ENCODE measurements at regions not wholly inside any gene's neighbourhood (a gene's known extent, or its start where the extent isn't known, plus 50 kb on each side); places are given as distances from the start of the nearest gene placed in this dataset.

GRCh38 chr2:17413036-17413435 lies 105.2 kb downstream of the RAD51AP2 start:
- DNase-seq (ENCODE audit: low read depth), result peak; percentile 83
- TF ChIP-seq CTCF (IDR thresholded peaks at IDR 0.05; ENCODE audit: low read depth, low read length, missing control alignments), result no peak
- in situ Hi-C loops (cut with HindIII; ENCODE audit: low sequenced_read_pairs), result loop anchor here (5.0 kb wide), 1 partner anchor 36 kb away; no protein-coding TSS in a partner anchor
- no peak overlapping the region for H3K4me3 ChIP-seq (ENCODE audit: low read depth, low read length)

- no peak for TF ChIP-seq CTCF (IDR thresholded peaks at IDR 0.05; ENCODE audit: low read depth, low read length, missing control alignments)
- no peak for DNase-seq (ENCODE audit: low read depth)
- H3K4me3 ChIP-seq (ENCODE audit: low read depth, low read length), result no peak overlapping the region
- in situ Hi-C loops (cut with HindIII; ENCODE audit: low sequenced_read_pairs), result no loop called here
Observed at GRCh38 chr2:17401096-17401495, 117.1 kb downstream of the RAD51AP2 start.

- no peak overlapping the region for H3K4me3 ChIP-seq (ENCODE audit: low read depth, low read length)
- no peak for TF ChIP-seq CTCF (IDR thresholded peaks at IDR 0.05; ENCODE audit: low read depth, low read length, missing control alignments)
- DNase-seq (ENCODE audit: low read depth), result no peak
- in situ Hi-C loops (cut with HindIII; ENCODE audit: low sequenced_read_pairs), result no loop called here
Observed at GRCh38 chr2:17398770-17399169, 119.5 kb downstream of the RAD51AP2 start.

- DNase-seq (ENCODE audit: low read depth), result no peak
- H3K4me3 ChIP-seq (ENCODE audit: low read depth, low read length), result no peak overlapping the region
- in situ Hi-C loops (cut with HindIII; ENCODE audit: low sequenced_read_pairs), result no loop called here
- TF ChIP-seq CTCF (IDR thresholded peaks at IDR 0.05; ENCODE audit: low read depth, low read length, missing control alignments), result no peak
Observed at GRCh38 chr2:17388798-17389197, 129.4 kb downstream of the RAD51AP2 start.

- no peak overlapping the region for H3K4me3 ChIP-seq (ENCODE audit: low read depth, low read length)
- no peak for DNase-seq (ENCODE audit: low read depth)
- no peak for TF ChIP-seq CTCF (IDR thresholded peaks at IDR 0.05; ENCODE audit: low read depth, low read length, missing control alignments)
- in situ Hi-C loops (cut with HindIII; ENCODE audit: low sequenced_read_pairs), result no loop called here
Observed at GRCh38 chr2:17387591-17387990, 130.6 kb downstream of the RAD51AP2 start.

- DNase-seq (ENCODE audit: low read depth), result no peak
- no peak for TF ChIP-seq CTCF (IDR thresholded peaks at IDR 0.05; ENCODE audit: low read depth, low read length, missing control alignments)
- in situ Hi-C loops (cut with HindIII; ENCODE audit: low sequenced_read_pairs), result no loop called here
- no peak overlapping the region for H3K4me3 ChIP-seq (ENCODE audit: low read depth, low read length)
Observed at GRCh38 chr2:17386771-17387170, 131.5 kb downstream of the RAD51AP2 start.

GRCh38 chr2:17380003-17380402 lies 138.2 kb downstream of the RAD51AP2 start:
- no peak overlapping the region for H3K4me3 ChIP-seq (ENCODE audit: low read depth, low read length)
- in situ Hi-C loops (cut with HindIII; ENCODE audit: low sequenced_read_pairs), result no loop called here
- no peak for TF ChIP-seq CTCF (IDR thresholded peaks at IDR 0.05; ENCODE audit: low read depth, low read length, missing control alignments)
- no peak for DNase-seq (ENCODE audit: low read depth)
